H9 (cell line): ENCODE measurements at regions not wholly inside any gene's neighbourhood (a gene's known extent, or its start where the extent isn't known, plus 50 kb on each side); places are given as distances from the start of the nearest gene placed in this dataset.

ENCODE experiments used
- DNase-seq: peaks from one replicate; pipeline ENCODE4 v3.0.0-alpha.2; 2017
- H2AFZ ChIP-seq: one replicate; pipeline ENCODE4 v1.6.1; 2013; ENCODE audit warnings: mild to moderate bottlenecking, low read length, control low read depth, moderate library complexity
- H2AK5ac ChIP-seq: 2 replicates; pipeline ENCODE4 v1.6.1; 2013; ENCODE audit warnings: low read length, control low read depth, mixed read lengths; ENCODE audit not compliant: insufficient read length
- H2BK120ac ChIP-seq: one replicate; pipeline ENCODE4 v1.6.1; 2013; ENCODE audit warnings: low read depth, mild to moderate bottlenecking, low read length, control low read depth, inconsistent platforms; ENCODE audit not compliant: poor library complexity, severe bottlenecking
- H2BK12ac ChIP-seq: 2 replicates; pipeline ENCODE4 v1.6.1; 2013; ENCODE audit warnings: low read length, control low read depth, mixed read lengths, low read depth; ENCODE audit not compliant: insufficient read length
- H2BK15ac ChIP-seq: 2 replicates; pipeline ENCODE4 v1.6.1; 2013; ENCODE audit warnings: low read depth, low read length, control low read depth
- H2BK20ac ChIP-seq: one replicate; pipeline ENCODE4 v1.6.1; 2013; ENCODE audit warnings: low read depth, mild to moderate bottlenecking, low read length, control low read depth, inconsistent platforms; ENCODE audit not compliant: poor library complexity, severe bottlenecking
- H2BK5ac ChIP-seq: 2 replicates; pipeline ENCODE4 v1.6.1; 2013; ENCODE audit warnings: low read length, control low read depth, mixed read lengths; ENCODE audit not compliant: insufficient read length
- H3K14ac ChIP-seq: 2 replicates; pipeline ENCODE4 v1.6.1; 2013; ENCODE audit warnings: low read length, control low read depth; ENCODE audit not compliant: insufficient read depth
- H3K18ac ChIP-seq: 2 replicates; pipeline ENCODE4 v1.6.1; 2013; ENCODE audit warnings: low read depth, mild to moderate bottlenecking, mixed read lengths, low read length, control low read depth; ENCODE audit not compliant: insufficient read length
- H3K23ac ChIP-seq: 2 replicates; pipeline ENCODE4 v1.6.1; 2013; ENCODE audit warnings: low read length, control low read depth, mixed read lengths, low read depth; ENCODE audit not compliant: insufficient read length
- H3K23me2 ChIP-seq: 2 replicates; pipeline ENCODE4 v1.6.1; 2013; ENCODE audit warnings: low read depth, mild to moderate bottlenecking, mixed read lengths, low read length, control low read depth; ENCODE audit not compliant: insufficient read length, poor library complexity, severe bottlenecking
- H3K27ac ChIP-seq: 2 replicates; pipeline ENCODE4 v1.5.1; 2013; ENCODE audit warnings: low read length, control low read depth, mixed read lengths, low read depth; ENCODE audit not compliant: insufficient read length
- H3K27me3 ChIP-seq: 2 replicates; pipeline ENCODE4 v1.6.1; 2013; ENCODE audit warnings: low read length, control low read depth, inconsistent platforms; ENCODE audit not compliant: insufficient read depth
- H3K4ac ChIP-seq: 2 replicates; pipeline ENCODE4 v1.6.1; 2013; ENCODE audit warnings: low read depth, mild to moderate bottlenecking, control low read depth, inconsistent platforms, low read length, moderate library complexity
- H3K4me1 ChIP-seq: 2 replicates; pipeline ENCODE4 v1.6.1; 2013; ENCODE audit warnings: low read length, control low read depth, inconsistent platforms; ENCODE audit not compliant: insufficient read depth
- H3K4me2 ChIP-seq: 2 replicates; pipeline ENCODE4 v1.6.1; 2013; ENCODE audit warnings: low read length, control low read depth, mixed read lengths; ENCODE audit not compliant: insufficient read length, insufficient read depth
- H3K56ac ChIP-seq: 2 replicates; pipeline ENCODE4 v1.6.1; 2013; ENCODE audit warnings: low read depth, mild to moderate bottlenecking, mixed read lengths, low read length, control low read depth; ENCODE audit not compliant: insufficient read length
- H3K79me1 ChIP-seq: 2 replicates; pipeline ENCODE4 v1.6.1; 2013; ENCODE audit warnings: low read depth, mild to moderate bottlenecking, moderate library complexity, low read length, control low read depth, inconsistent platforms; ENCODE audit not compliant: insufficient read depth, poor library complexity, severe bottlenecking
- H3K79me2 ChIP-seq: 2 replicates; pipeline ENCODE4 v1.6.1; 2013; ENCODE audit warnings: low read length, control low read depth, inconsistent platforms; ENCODE audit not compliant: insufficient read depth
- H3K9ac ChIP-seq: 2 replicates; pipeline ENCODE4 v1.6.1; 2013; ENCODE audit warnings: low read length, control low read depth, mixed read lengths; ENCODE audit not compliant: insufficient read length; ENCODE audit errors: extremely low read depth
- H3K9me3 ChIP-seq: one replicate; pipeline ENCODE4 v1.6.1; 2013; ENCODE audit warnings: low read depth, low read length, inconsistent platforms; ENCODE audit not compliant: control insufficient read depth
- H3T11ph ChIP-seq: one replicate; pipeline ENCODE4 v1.6.1; 2013; ENCODE audit warnings: mild to moderate bottlenecking, low read length, control low read depth, inconsistent platforms
- H4K20me1 ChIP-seq: one replicate; pipeline ENCODE4 v1.6.1; 2013; ENCODE audit not compliant: control insufficient read depth, insufficient read length, insufficient read depth
- H4K5ac ChIP-seq: 2 replicates; pipeline ENCODE4 v1.6.1; 2013; ENCODE audit warnings: low read depth, mild to moderate bottlenecking, mixed read lengths, low read length, control low read depth; ENCODE audit not compliant: insufficient read length
- H4K8ac ChIP-seq: replicated peaks from 2 replicates; pipeline ENCODE4 v1.6.1; 2013; ENCODE audit warnings: low read length, control low read depth, mixed read lengths, low read depth; ENCODE audit not compliant: insufficient read length
- H4K91ac ChIP-seq: 2 replicates; pipeline ENCODE4 v1.6.1; 2013; ENCODE audit warnings: low read depth, mild to moderate bottlenecking, moderate library complexity, mixed read lengths, low read length, control low read depth; ENCODE audit not compliant: insufficient read length
- H3K27ac Mint-ChIP-seq, 3 experiments: 2 replicates in 2 of 3; 3 replicates in 1 of 3; pipeline ENCODE4 v1.8.0; 2020 to 2021; ENCODE audit warnings: mixed read lengths in 3 of 3, mild to moderate bottlenecking in 1 of 3, moderate library complexity in 1 of 3
- H3K27me3 Mint-ChIP-seq: 2 replicates; pipeline ENCODE4 v1.8.0; 2021; ENCODE audit warnings: low read depth, mild to moderate bottlenecking, moderate library complexity, mixed read lengths
- H3K36me3 Mint-ChIP-seq, 3 experiments: 2 replicates in 2 of 3; 3 replicates in 1 of 3; pipeline ENCODE4 v1.8.0; 2020 to 2021; ENCODE audit warnings: low read depth in 3 of 3, mixed read lengths in 3 of 3; ENCODE audit not compliant: insufficient read depth in 1 of 3
- H3K4me1 Mint-ChIP-seq, 2 experiments: 2 replicates each; pipeline ENCODE4 v1.8.0; 2020; ENCODE audit warnings: mixed read lengths in 2 of 2
- H3K4me3 Mint-ChIP-seq, 2 experiments: 2 replicates in 1 of 2; 3 replicates in 1 of 2; pipeline ENCODE4 v1.8.0; 2020 to 2021; ENCODE audit warnings: mild to moderate bottlenecking in 2 of 2, mixed read lengths in 2 of 2, moderate library complexity in 1 of 2
- H3K9me3 Mint-ChIP-seq, 2 experiments: 2 replicates in 1 of 2; 3 replicates in 1 of 2; pipeline ENCODE4 v1.8.0; 2020; ENCODE audit warnings: mild to moderate bottlenecking in 2 of 2, mixed read lengths in 2 of 2, moderate library complexity in 1 of 2
- CTCF ChIP-seq: fragments of 200-600 bp; sonication (generic); conservative IDR thresholded peaks from 3 replicates; pipeline ENCODE4 v1.8.0; 2021; ENCODE audit warnings: antibody characterized with exemption, mild to moderate bottlenecking
- WGBS: extraction: QIAGEN DNeasy Blood & Tissue Kit; methylation state at CpG from one replicate; pipeline ENCODE4 v1.1.7; 2013; ENCODE audit warnings: missing lambda C conversion rate, low lambda C conversion rate, mixed read lengths; ENCODE audit not compliant: insufficient read length; ENCODE audit errors: extremely low coverage; 5-methylcytosine and 5-hydroxymethylcytosine counted together

GRCh38 chr7:118061386-118061785 is 122.6 kb upstream of the LSM8 start:
- H2BK20ac ChIP-seq, result no peak overlapping the region
- H2BK15ac ChIP-seq, result no peak overlapping the region
- no peak overlapping the region for H3K9ac ChIP-seq
- H2BK12ac ChIP-seq, result no peak overlapping the region
- H2BK120ac ChIP-seq, result no peak overlapping the region
- H3K4me3 Mint-ChIP-seq, result no peak overlapping the region
- H3K9me3 ChIP-seq, result no peaks in the 10 kb centered on the region
- H2AFZ ChIP-seq, result no peak overlapping the region
- no peaks in the 10 kb centered on the region for H3K27me3 Mint-ChIP-seq
- no peak for DNase-seq
- H3K56ac ChIP-seq, result no peak overlapping the region
- no peaks in the 10 kb centered on the region for H4K20me1 ChIP-seq
- H4K5ac ChIP-seq, result no peak overlapping the region
- no peak overlapping the region for H2AK5ac ChIP-seq
- no peaks in the 10 kb centered on the region for H3K4me1 ChIP-seq
- H3K79me2 ChIP-seq, result no peaks in the 10 kb centered on the region
- peaks cover 8 to 12% of the 10 kb centered on the region in 2 experiments for H3K4me1 Mint-ChIP-seq
- H3K14ac ChIP-seq, result no peak overlapping the region
- H3K27me3 ChIP-seq, result no peaks in the 10 kb centered on the region
- H3K4me2 ChIP-seq, result no peak overlapping the region
- no peak overlapping the region for H3T11ph ChIP-seq
- no peak for TF ChIP-seq CTCF
- no CpG with 5 or more reads among the region's 6 CpGs for WGBS
- H3K23ac ChIP-seq, result no peak overlapping the region
- H3K36me3 Mint-ChIP-seq, result no peaks in the 10 kb centered on the region
- H3K27ac Mint-ChIP-seq, result no peak overlapping the region
- no peak overlapping the region for H3K4ac ChIP-seq
- no peak overlapping the region for H4K91ac ChIP-seq
- no peak overlapping the region for H3K27ac ChIP-seq
- no peak overlapping the region for H3K18ac ChIP-seq
- no peaks in the 10 kb centered on the region for H3K79me1 ChIP-seq
- no peaks in the 10 kb centered on the region for H3K23me2 ChIP-seq
- no peak overlapping the region for H4K8ac ChIP-seq
- no peak overlapping the region for H2BK5ac ChIP-seq
- no peaks in the 10 kb centered on the region for H3K9me3 Mint-ChIP-seq
